Activated CD8-positive, alpha-beta T cell treated with anti-CD3 and anti-CD28 coated beads, Interleukin-2, amount 10 ng/mL, durations not matched to agents 7 days and 5 days (primary cell): ENCODE measurements at regions not wholly inside any gene's neighbourhood (a gene's known extent, or its start where the extent isn't known, plus 50 kb on each side); places are given as distances from the start of the nearest gene placed in this dataset.

ENCODE experiments used
- ATAC-seq: fragments of 150-1000 bp; cut with Tn5 transposase; one replicate; pipeline ENCODE4 v1.10.0; 2021; ENCODE audit warnings: moderate library complexity
- CTCF ChIA-PET: fragments of 350-600 bp; sonication (Branson Sonifier 250); formaldehyde crosslinking; loops from one replicate; lab custom pipeline; 2021; ENCODE audit warnings: antibody characterized with exemption; lab: Charles Lee
- POLR2A ChIA-PET: fragments of 350-600 bp; sonication (Branson Sonifier 250); formaldehyde crosslinking; loops from one replicate; lab custom pipeline; 2021; ENCODE audit warnings: antibody characterized with exemption; lab: Charles Lee
- DNase-seq: peaks from one replicate; pipeline ENCODE4 v3.0.0-alpha.2; 2020
- H3K27ac Mint-ChIP-seq: one replicate; pipeline ENCODE4 v1.8.0; 2021; ENCODE audit warnings: mild to moderate bottlenecking, mixed read lengths
- H3K27me3 Mint-ChIP-seq: one replicate; pipeline ENCODE4 v1.8.0; 2021; ENCODE audit warnings: low read depth, mixed read lengths
- H3K36me3 Mint-ChIP-seq: one replicate; pipeline ENCODE4 v1.8.0; 2021; ENCODE audit warnings: low read depth, mixed read lengths
- H3K4me1 Mint-ChIP-seq: one replicate; pipeline ENCODE4 v1.8.0; 2021; ENCODE audit warnings: low read depth, mixed read lengths
- H3K4me3 Mint-ChIP-seq: one replicate; pipeline ENCODE4 v1.8.0; 2021; ENCODE audit warnings: mild to moderate bottlenecking, mixed read lengths
- H3K9me3 Mint-ChIP-seq: one replicate; pipeline ENCODE4 v1.8.0; 2022; ENCODE audit warnings: mixed read lengths; ENCODE audit not compliant: insufficient read depth

GRCh38 chr12:88431246-88431645 is 149.0 kb downstream of the KITLG start:
- H3K27ac Mint-ChIP-seq: no peak overlapping the region
- DNase-seq (no peak), ATAC-seq (no peak)
- H3K27me3 Mint-ChIP-seq: no peaks in the 10 kb centered on the region
- no peaks in the 10 kb centered on the region for H3K36me3 Mint-ChIP-seq
- no peak overlapping the region for H3K4me3 Mint-ChIP-seq
- no peaks in the 10 kb centered on the region for H3K9me3 Mint-ChIP-seq
- ChIA-PET CTCF (no interaction called here), POLR2A (no interaction called here)
- no peaks in the 10 kb centered on the region for H3K4me1 Mint-ChIP-seq

DNA sequence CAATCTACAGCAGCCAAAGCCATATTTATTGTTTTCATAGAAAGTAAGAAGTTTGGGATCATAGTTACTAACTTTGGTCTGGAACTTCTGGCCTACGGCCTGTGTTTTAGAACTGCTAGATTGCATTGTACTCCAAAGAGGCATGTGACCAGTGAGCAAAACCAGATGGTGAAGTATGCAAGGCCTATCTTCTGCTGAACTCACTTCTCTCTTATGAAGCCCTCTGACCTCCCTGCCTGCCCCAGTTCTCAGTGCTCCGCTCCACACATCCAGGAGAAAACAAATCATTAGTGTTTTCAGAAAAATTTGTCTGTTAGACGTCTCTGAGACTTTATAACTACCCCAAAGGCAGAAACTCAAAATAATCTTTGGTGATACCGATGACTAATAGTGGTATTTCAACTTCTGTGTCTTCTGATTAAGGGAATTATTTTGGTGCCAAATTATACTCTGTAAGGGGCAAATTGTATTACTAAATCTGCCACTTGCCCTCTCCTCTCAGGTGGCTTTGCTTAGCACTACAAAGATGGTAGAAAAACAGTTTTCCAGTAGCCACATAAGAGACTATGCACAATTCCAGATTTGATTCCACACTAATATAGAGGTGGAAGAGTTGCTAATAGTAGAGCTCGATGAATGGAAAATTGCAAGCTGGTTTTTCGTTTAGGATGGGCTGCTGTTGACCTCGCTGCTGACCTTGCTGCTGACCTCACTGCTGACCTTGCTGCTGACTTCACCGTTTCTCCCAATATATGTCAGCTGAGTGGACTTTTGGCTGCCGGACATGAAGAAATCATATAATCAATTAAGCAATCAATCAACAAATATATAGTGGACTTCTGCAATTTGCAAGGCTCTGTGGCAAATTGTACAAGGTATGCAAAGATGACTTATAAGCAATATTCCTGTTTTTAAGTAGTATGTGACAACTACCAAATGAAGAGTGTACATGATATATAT is 147.5 kb downstream of the KITLG start:
- H3K9me3 Mint-ChIP-seq: no peaks in the 10 kb centered on the region
- no peaks in the 10 kb centered on the region for H3K27me3 Mint-ChIP-seq
- ChIA-PET POLR2A (no interaction called here), CTCF (no interaction called here)
- ATAC-seq (no peak), DNase-seq (no peak)
- no peaks in the 10 kb centered on the region for H3K36me3 Mint-ChIP-seq
- H3K27ac Mint-ChIP-seq: no peak overlapping the region
- H3K4me1 Mint-ChIP-seq: no peaks in the 10 kb centered on the region
- H3K4me3 Mint-ChIP-seq: no peak overlapping the region

DNA sequence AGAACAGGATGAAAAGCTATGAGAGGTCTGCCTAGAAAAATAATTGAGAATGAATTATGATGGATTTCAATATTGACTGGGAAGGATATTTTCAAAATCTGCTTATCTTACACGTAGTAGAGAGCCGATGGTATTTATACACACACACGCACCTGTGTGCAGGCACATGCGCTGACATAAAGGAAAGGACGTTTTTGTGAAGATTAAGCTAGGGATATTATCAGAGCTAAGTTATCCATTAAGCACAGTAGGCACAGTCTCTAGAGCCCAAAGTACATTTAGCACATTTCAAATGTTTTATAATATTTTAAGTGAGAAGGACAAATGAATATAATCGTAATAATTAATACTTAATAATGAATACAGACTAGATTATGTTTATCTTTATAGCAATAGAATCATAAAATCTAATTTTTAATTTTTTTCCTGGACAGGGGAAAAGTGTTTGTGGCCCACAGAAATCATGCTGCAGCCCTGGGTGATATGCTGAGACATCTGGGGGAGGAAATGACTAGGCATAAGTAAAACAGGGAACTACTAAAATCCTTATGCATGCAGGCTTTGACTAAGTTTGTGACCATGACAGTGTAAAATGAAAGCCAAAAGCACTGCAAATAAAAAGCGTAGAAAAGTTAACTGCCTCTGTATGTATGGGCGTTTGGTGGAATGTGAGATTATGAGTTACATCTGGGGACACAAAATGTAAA is 146.1 kb downstream of the KITLG start:
- CTCF ChIA-PET: no interaction called here
- H3K9me3 Mint-ChIP-seq: no peaks in the 10 kb centered on the region
- no peaks in the 10 kb centered on the region for H3K36me3 Mint-ChIP-seq
- DNase-seq (no peak), ATAC-seq (no peak)
- H3K27me3 Mint-ChIP-seq: no peaks in the 10 kb centered on the region
- H3K4me1 Mint-ChIP-seq: no peaks in the 10 kb centered on the region
- POLR2A ChIA-PET: no interaction called here
- no peak overlapping the region for H3K27ac Mint-ChIP-seq
- no peak overlapping the region for H3K4me3 Mint-ChIP-seq

GRCh38 chr12:88435334-88436076 is 144.8 kb downstream of the KITLG start:
- H3K36me3 Mint-ChIP-seq: no peaks in the 10 kb centered on the region
- H3K27ac Mint-ChIP-seq: no peak overlapping the region
- H3K4me3 Mint-ChIP-seq: no peak overlapping the region
- no peaks in the 10 kb centered on the region for H3K27me3 Mint-ChIP-seq
- DNase-seq: no peak
- POLR2A ChIA-PET: no interaction called here
- no peaks in the 10 kb centered on the region for H3K4me1 Mint-ChIP-seq
- CTCF ChIA-PET: no interaction called here
- ATAC-seq: no peak
- H3K9me3 Mint-ChIP-seq: no peaks in the 10 kb centered on the region

DNA sequence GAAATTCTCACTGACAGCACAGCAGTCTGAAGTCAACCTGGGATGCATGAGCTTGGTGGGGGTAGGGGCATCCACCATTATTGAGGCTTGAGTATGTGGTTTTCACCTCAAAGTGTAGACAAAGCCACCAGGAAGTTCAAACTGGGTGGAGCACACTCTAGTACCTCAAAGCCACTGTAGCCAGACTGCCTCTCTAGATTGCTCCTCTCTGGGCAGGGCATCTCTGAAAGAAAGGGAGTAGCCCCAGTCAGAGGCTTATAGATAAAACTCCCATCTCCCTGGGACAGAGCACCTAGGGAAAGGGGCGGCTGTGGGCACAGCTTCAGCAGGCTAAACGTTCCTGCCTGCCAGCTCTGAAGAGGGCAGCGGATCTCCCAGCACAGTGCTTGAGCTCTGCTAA is 143.0 kb downstream of the KITLG start:
- ChIA-PET CTCF (no interaction called here), POLR2A (no interaction called here)
- Mint-ChIP-seq H3K4me3 (no peak overlapping the region), H3K27ac (no peak overlapping the region), H3K27me3 (no peaks in the 10 kb centered on the region), H3K4me1 (no peaks in the 10 kb centered on the region), H3K9me3 (no peaks in the 10 kb centered on the region), H3K36me3 (no peaks in the 10 kb centered on the region)
- ATAC-seq: no peak
- DNase-seq: no peak
